GM12891 (cell line): ENCODE measurements at regions not wholly inside any gene's neighbourhood (a gene's known extent, or its start where the extent isn't known, plus 50 kb on each side); places are given as distances from the start of the nearest gene placed in this dataset.
A peak's percentile ranks its signal among the peaks of the same experiment; 100 is the strongest.
"Not testable (repeated sequence)": the region's sequence is repeated elsewhere in the genome, so short reads cannot be mapped to it uniquely, and the experiment has no call there.

ENCODE experiments used
- DNase-seq: peaks from one replicate; pipeline ENCODE4 v3.0.0; 2011; ENCODE audit warnings: low spot score; ENCODE audit not compliant: insufficient read length
- FAIRE-seq: peaks from 2 replicates; lab custom pipeline; 2011; peaks lifted over from hg19 to GRCh38; lab: Jason Lieb, UNC
- PAX5 ChIP-seq: IDR thresholded peaks from 2 replicates; pipeline ENCODE4 v1.6.1; 2011; ENCODE audit warnings: low read length, moderate library complexity, mild to moderate bottlenecking; ENCODE audit not compliant: insufficient read depth, severe bottlenecking
- POLR2A ChIP-seq: IDR thresholded peaks from 2 replicates; pipeline ENCODE4 v1.6.1; 2011; ENCODE audit warnings: low read depth, low read length, control low read depth
- POLR2AphosphoS5 ChIP-seq: IDR thresholded peaks from 2 replicates; pipeline ENCODE4 v1.6.1; 2011; ENCODE audit warnings: low read depth, low read length, control low read depth
- POU2F2 ChIP-seq: IDR thresholded peaks from 2 replicates; pipeline ENCODE4 v1.6.1; 2011; ENCODE audit warnings: low read depth, mild to moderate bottlenecking, control low read depth, low read length, moderate library complexity
- SPI1 ChIP-seq: IDR thresholded peaks from 2 replicates; pipeline ENCODE4 v1.6.1; 2011; ENCODE audit warnings: low read depth, low read length, control low read depth
- TAF1 ChIP-seq: IDR thresholded peaks from 2 replicates; pipeline ENCODE4 v1.6.1; 2011; ENCODE audit warnings: low read depth, low read length, control low read depth

GRCh38 chr1:177424744-177425143 lies 254.0 kb downstream of the BRINP2 start:
- no peak for DNase-seq
- FAIRE-seq: no peak
- TF ChIP-seq POLR2A: no peak
- TF ChIP-seq PAX5: no peak
- TF ChIP-seq SPI1: no peak
- TF ChIP-seq TAF1: no peak

- no peak for FAIRE-seq
- TF ChIP-seq TAF1 (no peak), SPI1 (no peak), POLR2A (no peak), PAX5 (no peak), POLR2AphosphoS5 (no peak), POU2F2 (no peak)
- DNase-seq: no peak
These were observed 252.3 kb downstream of the BRINP2 start for GRCh38 chr1:177423090-177423489.

- DNase-seq: no peak
- TF ChIP-seq POLR2A (no peak), PAX5 (no peak), POU2F2 (no peak), SPI1 (no peak), TAF1 (no peak), POLR2AphosphoS5 (no peak)
- no peak for FAIRE-seq
These were observed 243.3 kb downstream of the BRINP2 start for GRCh38 chr1:177413982-177414596.

GRCh38 chr1:177411381-177411780 lies 240.6 kb downstream of the BRINP2 start:
- FAIRE-seq (no peak), DNase-seq (no peak)
- no peak for TF ChIP-seq POLR2A
- TF ChIP-seq POU2F2: no peak
- TF ChIP-seq TAF1: no peak
- TF ChIP-seq PAX5: no peak
- TF ChIP-seq SPI1: no peak
- TF ChIP-seq POLR2AphosphoS5: no peak

- FAIRE-seq (no peak), DNase-seq (no peak)
- TF ChIP-seq PAX5 (no peak), POLR2A (no peak)
These were observed 239.5 kb downstream of the BRINP2 start for GRCh38 chr1:177410179-177410766.

- DNase-seq, FAIRE-seq: not testable (repeated sequence)
These were observed 235.6 kb downstream of the BRINP2 start for GRCh38 chr1:177406323-177406722.

- DNase-seq (no peak), FAIRE-seq (no peak)
- no peak for TF ChIP-seq POLR2A
- no peak for TF ChIP-seq POLR2AphosphoS5
- TF ChIP-seq TAF1: no peak
- no peak for TF ChIP-seq PAX5
- TF ChIP-seq POU2F2: no peak
- no peak for TF ChIP-seq SPI1
These were observed 221.6 kb downstream of the BRINP2 start for GRCh38 chr1:177392336-177392735.

- TF ChIP-seq POU2F2: no peak
- 0 out of 2 replicates have a peak, but pooled peaks have one; percentile 6 for TF ChIP-seq SPI1
- FAIRE-seq: no peak
These were observed 215.3 kb downstream of the BRINP2 start for GRCh38 chr1:177385760-177386698.

GRCh38 chr1:177384461-177384860 lies 213.7 kb downstream of the BRINP2 start:
- TF ChIP-seq PAX5: no peak
- TF ChIP-seq POLR2A: no peak
- TF ChIP-seq POLR2AphosphoS5: no peak
- TF ChIP-seq SPI1: no peak
- no peak for TF ChIP-seq TAF1
- no peak for TF ChIP-seq POU2F2
- DNase-seq (no peak), FAIRE-seq (no peak)

More at GRCh38 chr1:177385760-177386698, 215.3 kb downstream of the BRINP2 start:
- DNase-seq: no peak

- no peak for TF ChIP-seq POLR2AphosphoS5
- TF ChIP-seq POU2F2: no peak
- TF ChIP-seq SPI1: no peak
- TF ChIP-seq PAX5: no peak
- TF ChIP-seq TAF1: no peak
- TF ChIP-seq POLR2A: no peak
- DNase-seq: no peak
- FAIRE-seq: no peak
These were observed 213.0 kb downstream of the BRINP2 start for GRCh38 chr1:177383715-177384114.
